ENCODE measurements at regions not wholly inside any gene's neighbourhood (a gene's known extent, or its start where the extent isn't known, plus 50 kb on each side); places are given as distances from the start of the nearest gene placed in this dataset.

DNA sequence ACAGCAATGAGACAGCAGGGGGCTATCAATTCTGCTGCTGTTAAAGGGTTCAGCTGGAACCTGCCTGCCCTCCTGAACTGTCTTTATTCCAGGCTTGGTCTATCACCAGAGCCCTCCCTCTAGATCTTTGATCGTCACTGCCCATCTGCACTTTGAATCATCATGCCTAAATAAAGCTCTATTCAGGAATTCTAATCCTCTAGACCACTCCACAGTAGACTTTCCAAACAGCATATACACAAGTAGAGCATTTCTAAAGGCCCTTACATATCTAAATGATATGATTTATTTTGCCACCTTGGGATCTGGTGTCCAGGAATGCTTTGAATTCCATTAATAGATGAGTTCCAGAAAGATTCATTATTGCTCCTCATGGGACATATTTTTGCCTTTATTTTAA lies 542.1 kb upstream of the SYT4 start:
- DNase-seq: no peak
- Histone ChIP-seq H3K4me3 (no peak overlapping the region), H3K27ac (no peak overlapping the region), H3K36me3 (no peaks in the 10 kb centered on the region), H3K27me3 (no peaks in the 10 kb centered on the region), H3K4me1 (no peaks in the 10 kb centered on the region), H3K9me3 (peaks cover 0 to 8% (median 3%) of the 10 kb centered on the region in 4 donors)
- intact Hi-C loops (cut with DNase I; ENCODE audit: low total_unique reads): no loop called here
- no peak for TF ChIP-seq EP300 (IDR thresholded peaks at IDR 0.05)
- no peak for TF ChIP-seq POLR2A (IDR thresholded peaks at IDR 0.05)
- no peak for TF ChIP-seq POLR2AphosphoS5 (IDR thresholded peaks at IDR 0.05)
- TF ChIP-seq, protein P1, sequence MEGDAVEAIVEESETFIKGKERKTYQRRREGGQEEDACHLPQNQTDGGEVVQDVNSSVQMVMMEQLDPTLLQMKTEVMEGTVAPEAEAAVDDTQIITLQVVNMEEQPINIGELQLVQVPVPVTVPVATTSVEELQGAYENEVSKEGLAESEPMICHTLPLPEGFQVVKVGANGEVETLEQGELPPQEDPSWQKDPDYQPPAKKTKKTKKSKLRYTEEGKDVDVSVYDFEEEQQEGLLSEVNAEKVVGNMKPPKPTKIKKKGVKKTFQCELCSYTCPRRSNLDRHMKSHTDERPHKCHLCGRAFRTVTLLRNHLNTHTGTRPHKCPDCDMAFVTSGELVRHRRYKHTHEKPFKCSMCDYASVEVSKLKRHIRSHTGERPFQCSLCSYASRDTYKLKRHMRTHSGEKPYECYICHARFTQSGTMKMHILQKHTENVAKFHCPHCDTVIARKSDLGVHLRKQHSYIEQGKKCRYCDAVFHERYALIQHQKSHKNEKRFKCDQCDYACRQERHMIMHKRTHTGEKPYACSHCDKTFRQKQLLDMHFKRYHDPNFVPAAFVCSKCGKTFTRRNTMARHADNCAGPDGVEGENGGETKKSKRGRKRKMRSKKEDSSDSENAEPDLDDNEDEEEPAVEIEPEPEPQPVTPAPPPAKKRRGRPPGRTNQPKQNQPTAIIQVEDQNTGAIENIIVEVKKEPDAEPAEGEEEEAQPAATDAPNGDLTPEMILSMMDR (IDR thresholded peaks at IDR 0.05): no peak
- 73 to 83% (median 79%) methylated on average over 1 of the region's 1 CpG for WGBS, 5 donors

DNA sequence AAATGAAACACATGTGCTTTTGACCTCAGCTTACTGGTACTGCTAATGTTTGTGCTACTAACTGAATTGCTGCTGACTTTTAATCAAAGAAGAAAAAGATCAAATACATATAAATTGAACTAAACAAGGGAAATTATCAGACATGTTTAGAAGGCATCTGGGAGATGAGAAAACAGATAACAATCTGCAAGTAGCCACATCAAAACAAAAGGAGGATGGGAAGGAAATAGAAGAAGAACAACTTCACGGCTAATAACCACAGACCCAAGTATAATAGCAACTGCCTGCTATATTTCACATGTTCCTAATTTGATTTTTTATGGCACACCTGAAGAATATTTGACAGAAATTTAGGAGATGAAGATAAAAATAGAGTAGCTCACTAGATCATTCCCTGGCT lies 542.6 kb upstream of the SYT4 start:
- no peak for DNase-seq
- WGBS, 5 donors: 65 to 85% (median 78%) methylated on average over 1 of the region's 1 CpG
- intact Hi-C loops (cut with DNase I; ENCODE audit: low total_unique reads): no loop called here

GRCh38 chr18:43825768-43826167 lies 548.5 kb upstream of the SYT4 start:
- intact Hi-C loops (cut with DNase I; ENCODE audit: low total_unique reads): no loop called here
- H3K36me3 ChIP-seq: no peaks in the 10 kb centered on the region
- no peaks in the 10 kb centered on the region for H3K9me3 ChIP-seq
- H3K4me1 ChIP-seq: no peaks in the 10 kb centered on the region
- no peak overlapping the region for H3K27ac ChIP-seq
- H3K4me3 ChIP-seq: no peak overlapping the region
- TF ChIP-seq EP300 (IDR thresholded peaks at IDR 0.05) (no peak), POLR2A (IDR thresholded peaks at IDR 0.05) (no peak), POLR2AphosphoS5 (IDR thresholded peaks at IDR 0.05) (no peak)
- TF ChIP-seq, protein P1 (IDR thresholded peaks at IDR 0.05): no peak
- H3K27me3 ChIP-seq: no peaks in the 10 kb centered on the region
- DNase-seq: no peak
- 56 to 77% (median 64%) methylated on average over 2 of the region's 2 CpGs for WGBS, 5 donors

More for the DNA sequence above, 542.6 kb upstream of the SYT4 start:
- H3K27ac ChIP-seq: no peak overlapping the region
- no peaks in the 10 kb centered on the region for H3K27me3 ChIP-seq
- TF ChIP-seq POLR2AphosphoS5 (IDR thresholded peaks at IDR 0.05): no peak
- no peak for TF ChIP-seq EP300 (IDR thresholded peaks at IDR 0.05)
- TF ChIP-seq, protein P1 (IDR thresholded peaks at IDR 0.05): no peak
- TF ChIP-seq POLR2A (IDR thresholded peaks at IDR 0.05): no peak
- no peaks in the 10 kb centered on the region for H3K36me3 ChIP-seq
- no peak overlapping the region for H3K4me3 ChIP-seq
- H3K9me3 ChIP-seq: peaks cover 0 to 8% (median 3%) of the 10 kb centered on the region in 4 donors
- H3K4me1 ChIP-seq: no peaks in the 10 kb centered on the region

- intact Hi-C loops (cut with DNase I; ENCODE audit: low total_unique reads): no loop called here
- WGBS, 5 donors: 89 to 96% (median 91%) methylated on average over 1 of the region's 1 CpG
- no peak for DNase-seq
- H3K27me3 ChIP-seq: no peaks in the 10 kb centered on the region
- H3K4me3 ChIP-seq: no peak overlapping the region
- no peaks in the 10 kb centered on the region for H3K36me3 ChIP-seq
- H3K4me1 ChIP-seq: no peaks in the 10 kb centered on the region
- H3K9me3 ChIP-seq: no peaks in the 10 kb centered on the region
- TF ChIP-seq EP300 (IDR thresholded peaks at IDR 0.05) (no peak), POLR2AphosphoS5 (IDR thresholded peaks at IDR 0.05) (no peak), POLR2A (IDR thresholded peaks at IDR 0.05) (no peak)
- no peak overlapping the region for H3K27ac ChIP-seq
Observed at GRCh38 chr18:43826215-43826614, 548.9 kb upstream of the SYT4 start.

- Histone ChIP-seq H3K36me3 (no peaks in the 10 kb centered on the region), H3K4me3 (no peak overlapping the region), H3K4me1 (no peaks in the 10 kb centered on the region), H3K27ac (no peak overlapping the region), H3K27me3 (no peaks in the 10 kb centered on the region), H3K9me3 (no peaks in the 10 kb centered on the region)
- no peak for TF ChIP-seq POLR2A (IDR thresholded peaks at IDR 0.05)
- TF ChIP-seq, protein P1 (IDR thresholded peaks at IDR 0.05): no peak
- WGBS, 5 donors: 51 to 69% (median 65%) methylated on average over 4 of the region's 4 CpGs
- no peak for DNase-seq
- intact Hi-C loops (cut with DNase I; ENCODE audit: low total_unique reads): no loop called here
Observed at GRCh38 chr18:43827311-43827710, 550.0 kb upstream of the SYT4 start.
